HCT116 (cell line): ENCODE measurements at regions not wholly inside any gene's neighbourhood (a gene's known extent, or its start where the extent isn't known, plus 50 kb on each side); places are given as distances from the start of the nearest gene placed in this dataset.

ENCODE experiments used
- ATF3 ChIP-seq: IDR thresholded peaks from 2 replicates; pipeline ENCODE4 v1.6.1; 2012
- CEBPB ChIP-seq: IDR thresholded peaks from 2 replicates; pipeline ENCODE4 v1.6.1; 2012; ENCODE audit warnings: low read depth
- CTCF ChIP-seq, 3 experiments: fragments of 200-600 bp in 1 of 3; sonication (generic) in 1 of 3; IDR thresholded peaks in 2 of 3; conservative IDR thresholded peaks in 1 of 3; 2 replicates each; pipeline ENCODE4 v1.5.1; 2012 to 2017; ENCODE audit warnings: low read depth in 2 of 3, low read length in 2 of 3, antibody characterized with exemption in 1 of 3, borderline replicate concordance in 1 of 3, control low read depth in 1 of 3, mild to moderate bottlenecking in 1 of 3, mixed read lengths in 1 of 3, mixed run types in 1 of 3, moderate library complexity in 1 of 3; ENCODE audit not compliant: insufficient read depth in 1 of 3
- EZH2 ChIP-seq: fragments of 200-600 bp; sonication (generic); IDR thresholded peaks from 2 replicates; pipeline ENCODE4 v1.6.1; 2017; ENCODE audit warnings: antibody characterized with exemption, mixed run types
- FOSL1 ChIP-seq: IDR thresholded peaks from 2 replicates; pipeline ENCODE4 v1.6.1; 2012; ENCODE audit warnings: low read depth
- POLR2A ChIP-seq: IDR thresholded peaks from 2 replicates; pipeline ENCODE4 v1.7.0; 2011; ENCODE audit warnings: borderline replicate concordance; ENCODE audit not compliant: insufficient read depth, insufficient read length; ENCODE audit errors: extremely low read depth
- POLR2AphosphoS5 ChIP-seq: IDR thresholded peaks from 2 replicates; pipeline ENCODE4 v1.6.1; 2011; ENCODE audit warnings: mild to moderate bottlenecking, low read depth, low read length, moderate library complexity
- SIN3A ChIP-seq: IDR thresholded peaks from 2 replicates; pipeline ENCODE4 v1.6.1; 2012; ENCODE audit warnings: low read depth
- SP1 ChIP-seq: IDR thresholded peaks from 2 replicates; pipeline ENCODE4 v1.6.1; 2012; ENCODE audit warnings: low read depth
- SRF ChIP-seq: IDR thresholded peaks from 2 replicates; pipeline ENCODE4 v1.6.1; 2012; ENCODE audit warnings: low read depth
- ZBTB33 ChIP-seq: IDR thresholded peaks from 2 replicates; pipeline ENCODE4 v1.6.1; 2011; ENCODE audit warnings: mild to moderate bottlenecking, low read length, moderate library complexity; ENCODE audit not compliant: insufficient replicate concordance; ENCODE audit errors: extremely low read depth

GRCh38 chr12:11497995-11498394, 102.6 kb upstream of the PRB2 start:
- TF ChIP-seq CTCF (IDR thresholded peaks at IDR 0.05 in 2 of 3, conservative IDR thresholded peaks at IDR 0.05 in 1 of 3; ENCODE audit: borderline replicate concordance in 1 of 3, insufficient read depth in 1 of 3, low read depth in 2 of 3, low read length in 2 of 3) (no peak), EZH2 (no peak), SP1 (no peak), SRF (no peak), POLR2AphosphoS5 (no peak), ATF3 (no peak), CEBPB (no peak), POLR2A (no peak), FOSL1 (no peak), SIN3A (no peak), ZBTB33 (no peak)
